ENCODE measurements at regions not wholly inside any gene's neighbourhood (a gene's known extent, or its start where the extent isn't known, plus 50 kb on each side); places are given as distances from the start of the nearest gene placed in this dataset.

DNA sequence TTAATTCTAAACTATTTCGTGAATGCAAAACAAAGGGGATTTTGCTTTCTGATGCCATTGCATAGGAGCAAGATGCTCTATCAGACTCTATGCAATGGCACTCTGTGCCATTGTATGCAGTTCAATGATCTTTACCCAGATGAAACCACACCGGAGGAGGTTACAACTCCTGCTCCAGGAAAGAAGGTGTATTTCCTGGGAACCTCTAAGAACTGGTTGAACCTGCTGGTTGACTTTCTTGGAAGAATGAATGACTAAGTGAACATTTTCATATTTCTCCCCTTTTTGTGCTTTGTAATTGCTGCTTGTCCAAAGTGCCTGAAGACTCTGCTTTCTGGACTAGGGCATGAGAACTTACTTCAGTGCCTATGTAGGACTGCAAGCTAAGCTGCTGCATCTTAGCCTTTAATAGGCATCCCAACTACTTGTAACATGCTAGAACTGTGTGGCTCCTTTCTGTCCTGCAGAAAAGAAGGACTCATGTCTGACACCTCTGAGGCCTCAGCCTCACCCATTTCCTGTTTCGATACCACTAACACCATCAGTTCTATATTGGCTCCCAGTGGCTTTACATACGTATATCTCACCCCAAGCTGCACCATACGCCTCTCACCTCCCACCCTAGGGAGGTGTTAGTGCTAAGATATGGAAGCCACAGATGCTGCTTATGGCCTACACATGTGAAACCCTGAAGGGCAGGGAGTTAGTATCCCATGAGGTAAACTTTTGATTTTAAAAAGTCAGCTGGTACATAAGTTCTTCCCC lies 193.5 kb upstream of the CNOT2 start:
- Mint-ChIP-seq H3K4me1 (ENCODE audit: low read depth) (peaks cover 45% of the 10 kb centered on the region), H3K9me3 (no peaks in the 10 kb centered on the region), H3K27ac (no peak overlapping the region), H3K36me3 (ENCODE audit: low read depth) (no peaks in the 10 kb centered on the region), H3K4me3 (peak overlapping the region; percentile 9), H3K27me3 (no peaks in the 10 kb centered on the region)
- intact Hi-C loops (cut with micrococcal nuclease): no loop called here

DNA sequence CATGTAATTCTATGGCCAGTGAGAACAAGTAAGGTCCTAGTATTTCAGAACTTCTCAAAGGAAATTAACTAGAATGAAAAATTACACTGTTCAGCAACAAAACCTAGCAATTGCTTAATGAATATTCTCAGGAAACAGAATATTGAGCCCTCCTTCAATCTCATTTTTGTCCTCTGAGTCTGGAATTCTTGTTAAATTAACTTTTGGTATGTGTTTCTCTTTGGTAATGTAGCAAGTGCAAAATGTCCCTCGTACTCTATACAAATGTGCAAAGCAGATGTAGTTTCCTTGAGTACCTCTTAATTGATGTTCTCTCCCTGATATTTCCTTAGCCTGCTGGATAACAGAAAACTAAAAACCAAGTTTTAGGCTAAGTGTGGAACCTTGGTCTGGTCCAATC lies 190.8 kb upstream of the CNOT2 start:
- H3K27me3 Mint-ChIP-seq: no peaks in the 10 kb centered on the region
- no peaks in the 10 kb centered on the region for H3K9me3 Mint-ChIP-seq
- H3K36me3 Mint-ChIP-seq (ENCODE audit: low read depth): no peaks in the 10 kb centered on the region
- peak overlapping the region; percentile 47 for H3K27ac Mint-ChIP-seq
- intact Hi-C loops (cut with micrococcal nuclease): no loop called here
- peaks cover 45% of the 10 kb centered on the region for H3K4me1 Mint-ChIP-seq (ENCODE audit: low read depth)
- no peak overlapping the region for H3K4me3 Mint-ChIP-seq

DNA sequence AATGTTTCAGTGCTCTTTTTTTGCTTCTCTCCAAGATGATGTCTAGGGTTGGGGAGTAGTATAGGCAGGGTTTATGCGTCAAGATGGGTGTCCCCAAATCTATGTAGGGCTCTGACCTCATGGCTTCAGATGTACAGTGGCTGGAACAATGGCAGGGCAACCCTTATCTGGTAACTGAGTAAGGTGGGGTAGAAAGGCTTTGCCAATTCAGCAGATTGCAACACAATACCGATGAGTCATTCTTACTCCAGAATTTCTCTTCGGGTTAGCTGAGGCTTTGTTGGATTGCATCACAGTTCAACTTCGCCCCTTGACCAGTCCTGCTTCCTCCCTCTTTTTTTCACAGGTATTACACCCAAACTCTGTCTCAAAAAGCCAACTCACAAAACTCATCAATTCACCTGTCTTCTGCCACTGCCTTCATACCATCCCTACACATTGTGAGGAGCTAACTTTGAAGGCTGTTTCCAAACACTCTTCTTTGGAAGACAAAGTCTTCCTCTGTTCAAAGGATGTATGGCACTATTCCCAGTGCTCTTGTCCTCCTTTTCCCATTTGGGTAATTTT lies 190.2 kb upstream of the CNOT2 start:
- Mint-ChIP-seq H3K4me1 (ENCODE audit: low read depth) (peaks cover 45% of the 10 kb centered on the region), H3K36me3 (ENCODE audit: low read depth) (no peaks in the 10 kb centered on the region), H3K9me3 (no peaks in the 10 kb centered on the region), H3K4me3 (no peak overlapping the region), H3K27ac (peak overlapping the region; percentile 47), H3K27me3 (no peaks in the 10 kb centered on the region)
- intact Hi-C loops (cut with micrococcal nuclease): no loop called here

DNA sequence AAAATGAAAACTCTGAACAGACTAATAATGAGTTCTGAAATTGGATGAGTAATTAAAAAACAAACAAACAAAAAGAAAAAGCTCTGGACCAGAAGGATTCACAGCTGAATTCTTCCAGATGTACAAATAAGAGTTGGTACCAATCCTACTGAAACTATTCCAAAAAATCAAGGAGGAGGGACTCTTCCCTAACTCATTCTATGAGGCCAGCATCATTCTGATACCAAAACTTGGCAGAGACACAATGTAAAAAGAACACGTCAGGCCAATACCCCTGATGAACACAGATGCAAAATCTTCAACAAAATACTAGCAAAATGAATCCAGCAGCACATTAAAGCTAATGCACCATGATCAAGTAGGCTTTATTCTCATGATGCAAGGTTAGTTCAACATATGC lies 183.9 kb upstream of the CNOT2 start:
- Mint-ChIP-seq H3K9me3 (no peaks in the 10 kb centered on the region), H3K27me3 (no peaks in the 10 kb centered on the region), H3K36me3 (ENCODE audit: low read depth) (no peaks in the 10 kb centered on the region), H3K4me3 (no peak overlapping the region), H3K27ac (no peak overlapping the region), H3K4me1 (ENCODE audit: low read depth) (peaks cover 5% of the 10 kb centered on the region)
- intact Hi-C loops (cut with micrococcal nuclease): no loop called here

DNA sequence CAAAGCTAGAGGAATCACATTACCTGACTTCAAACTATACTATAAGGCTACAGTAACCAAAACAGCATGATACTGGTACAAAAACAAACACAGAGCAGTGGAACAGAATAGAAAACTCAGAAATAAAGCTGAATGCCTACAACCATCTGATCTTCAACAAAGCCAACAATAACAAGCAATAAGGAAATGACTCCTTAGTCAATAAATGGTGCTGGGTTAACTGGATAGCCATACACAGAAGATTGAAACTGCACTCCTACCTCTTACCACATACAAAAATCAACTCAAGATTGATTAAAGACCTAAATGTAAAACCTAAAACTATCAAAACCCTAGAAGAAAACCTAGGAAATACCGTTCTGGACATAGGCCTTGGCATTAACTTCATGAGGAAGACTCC lies 182.6 kb upstream of the CNOT2 start:
- H3K27me3 Mint-ChIP-seq: peaks cover 2% of the 10 kb centered on the region
- H3K27ac Mint-ChIP-seq: no peak overlapping the region
- no peaks in the 10 kb centered on the region for H3K9me3 Mint-ChIP-seq
- H3K4me1 Mint-ChIP-seq (ENCODE audit: low read depth): no peaks in the 10 kb centered on the region
- no peaks in the 10 kb centered on the region for H3K36me3 Mint-ChIP-seq (ENCODE audit: low read depth)
- intact Hi-C loops (cut with micrococcal nuclease): no loop called here
- H3K4me3 Mint-ChIP-seq: no peak overlapping the region

DNA sequence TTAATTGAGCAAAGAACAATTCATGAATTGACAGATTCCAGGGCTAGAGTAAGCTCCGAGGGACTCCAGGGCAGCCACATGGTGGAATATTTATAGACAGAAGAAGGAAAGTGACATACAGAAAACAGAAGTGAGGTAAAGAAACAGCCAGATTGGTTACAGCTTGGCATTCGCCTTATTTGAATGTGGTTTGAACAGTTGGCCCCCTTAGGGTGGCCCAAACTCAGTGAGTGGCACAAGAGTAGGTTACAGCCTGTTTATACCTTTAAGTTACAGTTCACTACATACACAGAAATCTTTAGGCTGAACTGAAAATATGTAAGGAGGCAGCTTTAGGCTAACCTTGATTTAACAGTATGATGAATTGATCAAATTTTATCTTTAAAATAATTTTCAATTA lies 174.5 kb upstream of the CNOT2 start:
- intact Hi-C loops (cut with micrococcal nuclease): no loop called here
- Mint-ChIP-seq H3K36me3 (ENCODE audit: low read depth) (no peaks in the 10 kb centered on the region), H3K4me3 (no peak overlapping the region), H3K4me1 (ENCODE audit: low read depth) (no peaks in the 10 kb centered on the region), H3K9me3 (no peaks in the 10 kb centered on the region), H3K27me3 (peaks cover 2% of the 10 kb centered on the region), H3K27ac (no peak overlapping the region)

DNA sequence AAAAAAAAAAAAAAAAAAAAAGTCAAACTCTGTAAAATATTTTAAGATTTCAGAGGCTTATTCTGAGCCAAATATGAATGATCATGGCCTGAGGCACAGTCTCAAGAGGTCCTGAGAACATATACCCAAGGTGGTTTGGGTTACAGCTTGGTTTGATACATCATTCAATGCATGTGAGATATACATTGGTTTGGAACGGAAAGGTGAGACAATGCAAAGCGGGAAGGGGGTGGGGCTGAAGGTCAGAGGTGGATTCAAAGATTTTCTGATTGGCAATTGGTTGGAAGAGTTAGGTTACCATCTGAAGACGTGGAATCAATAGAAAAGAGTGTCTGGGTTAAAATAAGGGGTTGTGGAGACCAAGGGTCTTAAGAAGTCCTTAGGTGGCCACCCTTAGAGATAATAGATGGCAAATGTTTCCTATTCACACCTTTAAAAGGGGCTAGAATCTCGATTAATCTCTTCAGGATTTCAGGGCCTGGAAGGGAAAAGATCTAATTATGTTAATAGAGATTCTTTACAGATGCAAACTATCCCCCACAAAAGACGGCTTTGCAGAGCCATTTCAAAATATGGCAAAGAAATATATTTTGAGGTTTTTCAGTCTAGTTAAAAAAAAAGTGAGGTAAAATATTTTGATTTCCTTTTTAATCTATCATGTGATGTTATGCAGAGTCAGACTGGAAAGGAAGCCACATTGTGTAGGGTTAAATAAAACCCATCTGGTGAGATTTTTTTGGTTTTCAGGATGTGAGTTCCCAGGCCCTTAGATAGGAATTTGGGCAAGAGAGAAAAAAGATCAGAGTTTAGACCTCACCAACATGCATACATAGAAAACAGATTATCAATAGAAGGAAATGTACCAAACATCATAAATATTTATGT lies 173.8 kb upstream of the CNOT2 start:
- Mint-ChIP-seq H3K36me3 (ENCODE audit: low read depth) (no peaks in the 10 kb centered on the region), H3K4me3 (no peak overlapping the region), H3K4me1 (ENCODE audit: low read depth) (no peaks in the 10 kb centered on the region), H3K27me3 (peaks cover 2% of the 10 kb centered on the region), H3K27ac (no peak overlapping the region), H3K9me3 (no peaks in the 10 kb centered on the region)
- intact Hi-C loops (cut with micrococcal nuclease): no loop called here

DNA sequence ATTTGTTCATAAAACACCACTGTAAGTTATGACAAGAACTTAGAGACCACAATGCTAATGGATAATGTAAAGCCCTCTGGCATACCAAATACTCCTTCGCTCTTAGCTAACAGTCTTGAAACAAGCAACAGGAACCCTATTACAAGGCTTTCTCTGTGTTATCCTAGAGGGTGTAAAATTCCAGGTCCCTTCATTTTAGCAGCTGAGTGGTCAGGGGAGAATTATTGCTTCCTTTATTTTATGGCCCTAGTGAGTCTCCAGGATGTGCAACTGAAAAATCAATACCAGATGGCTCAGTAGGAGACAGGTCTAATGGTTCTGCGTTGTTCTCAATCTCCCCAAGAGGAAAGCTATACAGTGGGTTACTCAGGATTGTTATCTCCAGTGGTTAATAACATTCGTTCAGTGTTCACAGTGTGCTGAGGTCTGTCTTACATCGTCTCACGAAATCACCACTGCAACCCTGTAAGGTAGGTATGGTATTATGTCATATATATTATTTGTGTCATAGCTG lies 172.7 kb upstream of the CNOT2 start:
- Mint-ChIP-seq H3K36me3 (ENCODE audit: low read depth) (no peaks in the 10 kb centered on the region), H3K27me3 (no peaks in the 10 kb centered on the region), H3K4me3 (no peak overlapping the region), H3K9me3 (no peaks in the 10 kb centered on the region), H3K27ac (no peak overlapping the region), H3K4me1 (ENCODE audit: low read depth) (no peaks in the 10 kb centered on the region)
- intact Hi-C loops (cut with micrococcal nuclease): no loop called here

DNA sequence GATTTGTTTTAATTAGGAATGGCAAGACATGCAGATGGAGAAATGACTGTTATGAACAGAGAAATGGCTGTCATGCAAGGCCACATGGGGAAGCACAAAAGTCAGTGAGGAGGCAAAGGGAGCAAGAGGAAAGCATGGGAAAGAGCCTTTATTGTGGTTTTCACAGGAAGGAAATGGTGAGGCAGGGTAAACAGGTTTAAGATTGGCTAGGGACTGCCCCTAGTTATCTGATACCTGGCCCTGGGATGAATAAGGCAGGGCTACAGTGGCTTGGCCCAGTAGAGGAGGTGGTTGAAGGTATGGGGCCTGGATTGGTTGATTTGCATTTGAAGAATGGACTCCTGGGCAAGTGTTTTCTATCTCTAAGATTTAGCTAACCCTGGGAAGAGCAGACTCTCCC lies 168.7 kb upstream of the CNOT2 start:
- Mint-ChIP-seq H3K4me3 (no peak overlapping the region), H3K27me3 (no peaks in the 10 kb centered on the region), H3K9me3 (no peaks in the 10 kb centered on the region), H3K27ac (no peak overlapping the region), H3K4me1 (ENCODE audit: low read depth) (no peaks in the 10 kb centered on the region), H3K36me3 (ENCODE audit: low read depth) (no peaks in the 10 kb centered on the region)
- intact Hi-C loops (cut with micrococcal nuclease): no loop called here

DNA sequence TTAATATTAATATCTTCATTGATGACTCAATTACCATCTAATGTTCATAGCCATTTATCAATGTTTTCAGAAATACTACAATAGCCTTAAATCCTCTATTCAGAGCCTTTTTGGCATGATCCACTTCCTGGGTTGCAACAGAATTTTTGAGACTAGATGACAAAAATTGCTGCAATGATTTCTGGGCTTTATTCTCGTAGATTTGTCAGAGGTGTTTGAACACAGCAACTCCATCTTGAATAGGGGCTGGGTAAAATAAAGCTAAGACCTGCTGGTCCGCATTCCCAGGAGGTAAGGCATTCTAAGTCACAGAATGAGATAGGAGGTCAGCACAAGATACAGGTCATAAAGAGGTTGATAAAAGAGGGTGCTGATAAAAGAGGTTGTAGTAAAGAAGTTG lies 165.8 kb upstream of the CNOT2 start:
- no peak overlapping the region for H3K27ac Mint-ChIP-seq
- no peak overlapping the region for H3K4me3 Mint-ChIP-seq
- H3K9me3 Mint-ChIP-seq: peaks cover 1% of the 10 kb centered on the region
- intact Hi-C loops (cut with micrococcal nuclease): no loop called here
- H3K36me3 Mint-ChIP-seq (ENCODE audit: low read depth): no peaks in the 10 kb centered on the region
- H3K4me1 Mint-ChIP-seq (ENCODE audit: low read depth): peaks cover 6% of the 10 kb centered on the region
- no peaks in the 10 kb centered on the region for H3K27me3 Mint-ChIP-seq

DNA sequence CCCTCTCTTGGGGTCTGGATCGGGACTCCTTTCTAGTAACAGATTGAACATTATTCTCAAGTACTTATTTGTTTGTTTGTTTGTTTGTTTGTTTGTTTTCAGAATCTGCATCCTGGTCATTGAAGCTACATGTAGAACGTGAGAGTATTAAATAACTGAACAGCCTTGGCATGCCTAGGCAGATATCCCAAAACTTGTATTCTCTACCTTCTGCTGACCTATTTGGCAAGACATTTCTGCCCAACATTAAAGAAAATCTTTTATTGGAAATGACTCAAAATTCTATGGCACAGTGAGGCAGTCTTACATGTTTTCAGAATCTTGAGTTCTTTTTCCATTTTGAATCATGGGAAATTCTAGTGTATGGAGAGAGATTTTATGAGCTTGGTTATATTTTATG lies 165.1 kb upstream of the CNOT2 start:
- intact Hi-C loops (cut with micrococcal nuclease): no loop called here
- H3K4me1 Mint-ChIP-seq (ENCODE audit: low read depth): peaks cover 6% of the 10 kb centered on the region
- no peaks in the 10 kb centered on the region for H3K36me3 Mint-ChIP-seq (ENCODE audit: low read depth)
- H3K9me3 Mint-ChIP-seq: peaks cover 7% of the 10 kb centered on the region
- no peak overlapping the region for H3K27ac Mint-ChIP-seq
- H3K4me3 Mint-ChIP-seq: no peak overlapping the region
- no peaks in the 10 kb centered on the region for H3K27me3 Mint-ChIP-seq

DNA sequence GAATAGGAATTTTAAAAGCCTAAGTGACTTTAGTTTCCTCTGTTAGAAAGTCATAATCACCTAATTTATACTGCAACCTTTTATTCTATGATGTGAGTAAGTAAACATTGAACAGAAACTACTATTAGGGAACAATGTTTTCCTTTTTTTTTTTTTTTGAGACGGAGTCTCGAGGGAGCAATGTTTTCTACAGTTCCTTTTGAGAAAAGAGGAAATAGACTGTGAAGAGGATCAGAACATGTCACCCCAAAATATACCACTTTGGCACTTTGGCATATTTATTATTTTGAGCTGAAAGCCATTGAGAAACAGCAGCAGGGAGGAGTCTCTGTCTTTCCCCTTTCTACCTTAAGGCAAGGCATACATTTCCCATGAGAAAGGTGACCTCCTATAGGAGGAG lies 162.7 kb upstream of the CNOT2 start:
- Mint-ChIP-seq H3K4me3 (no peak overlapping the region), H3K36me3 (ENCODE audit: low read depth) (no peaks in the 10 kb centered on the region), H3K27ac (no peak overlapping the region), H3K9me3 (peaks cover 11% of the 10 kb centered on the region), H3K27me3 (no peaks in the 10 kb centered on the region), H3K4me1 (ENCODE audit: low read depth) (peaks cover 6% of the 10 kb centered on the region)
- intact Hi-C loops (cut with micrococcal nuclease): no loop called here

DNA sequence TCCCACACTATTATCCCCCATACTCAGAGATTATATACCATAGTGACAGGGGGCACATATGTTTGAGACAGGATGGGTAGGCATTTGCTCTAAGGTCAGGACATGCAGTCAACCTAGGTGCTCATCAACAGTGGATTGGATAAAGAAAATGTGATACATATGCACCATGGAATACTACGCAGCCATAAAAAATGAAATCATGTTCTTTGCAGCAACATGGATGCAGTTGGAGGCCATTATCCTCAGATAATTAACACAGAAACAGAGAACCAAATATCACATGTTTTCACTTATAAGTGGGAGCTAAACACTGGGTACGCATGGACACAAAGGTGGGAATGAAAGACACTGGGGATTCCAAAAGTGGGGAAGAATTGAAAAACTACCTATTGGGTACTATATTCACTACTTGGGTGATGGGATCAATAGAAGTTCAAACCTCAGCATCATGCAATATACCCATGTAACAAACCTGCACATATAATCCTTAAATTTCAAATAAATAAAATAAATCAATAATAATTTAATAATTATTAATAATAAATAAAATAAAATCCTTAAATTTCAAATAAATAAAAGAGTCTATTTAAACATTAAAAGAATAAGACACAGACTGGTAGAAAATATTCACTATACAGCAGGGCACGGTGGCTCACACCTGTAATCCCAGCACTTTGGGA lies 160.1 kb upstream of the CNOT2 start:
- Mint-ChIP-seq H3K4me1 (ENCODE audit: low read depth) (peaks cover 6% of the 10 kb centered on the region), H3K27me3 (no peaks in the 10 kb centered on the region), H3K4me3 (no peak overlapping the region), H3K9me3 (peaks cover 33% of the 10 kb centered on the region), H3K27ac (no peak overlapping the region), H3K36me3 (ENCODE audit: low read depth) (no peaks in the 10 kb centered on the region)
- intact Hi-C loops (cut with micrococcal nuclease): no loop called here

DNA sequence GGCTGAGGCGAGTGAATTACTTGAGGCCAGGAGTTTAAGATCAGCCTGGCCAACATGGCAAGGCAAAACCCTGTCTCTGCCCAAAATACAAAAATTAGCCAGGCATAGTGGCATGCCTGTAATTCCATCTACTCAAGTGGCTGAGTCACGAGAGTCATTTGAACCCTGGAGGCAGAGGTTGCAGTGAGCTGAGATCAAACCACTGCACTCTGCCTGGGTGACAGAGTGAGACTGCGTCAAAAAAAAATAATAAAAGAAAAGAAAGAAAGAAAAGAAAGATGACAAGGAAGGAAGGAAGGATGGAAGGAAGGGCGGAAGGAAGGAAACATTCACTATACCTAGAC lies 159.6 kb upstream of the CNOT2 start:
- H3K27me3 Mint-ChIP-seq: no peaks in the 10 kb centered on the region
- H3K27ac Mint-ChIP-seq: no peak overlapping the region
- intact Hi-C loops (cut with micrococcal nuclease): no loop called here
- peaks cover 38% of the 10 kb centered on the region for H3K9me3 Mint-ChIP-seq
- no peaks in the 10 kb centered on the region for H3K36me3 Mint-ChIP-seq (ENCODE audit: low read depth)
- peaks cover 6% of the 10 kb centered on the region for H3K4me1 Mint-ChIP-seq (ENCODE audit: low read depth)
- H3K4me3 Mint-ChIP-seq: no peak overlapping the region

All from dendritic cell treated with granulocyte-macrophage colony-stimulating factor and Interleukin-4, amounts not matched to agents 40 ng/mL and 50 ng/mL, for 4 days (primary cell).